ENCODE measurements at regions not wholly inside any gene's neighbourhood (a gene's known extent, or its start where the extent isn't known, plus 50 kb on each side); places are given as distances from the start of the nearest gene placed in this dataset.

GRCh38 chr16:86707171-86707570 is 128.8 kb downstream of the FOXL1 start:
- no peak for DNase-seq (ENCODE audit: low read depth)
- H3K36me3 ChIP-seq (ENCODE audit: insufficient read depth, low read length): no peaks in the 10 kb centered on the region
- no peak for TF ChIP-seq CTCF (IDR thresholded peaks at IDR 0.05; ENCODE audit: insufficient read depth, low read depth, low read length)
- no peak for TF ChIP-seq EZH2 (IDR thresholded peaks at IDR 0.05; ENCODE audit: insufficient read depth, low read length)
- peaks cover 6% of the 10 kb centered on the region for H3K27me3 ChIP-seq (ENCODE audit: insufficient read depth, low read length)
- H3K4me3 Mint-ChIP-seq (ENCODE audit: unreplicated experiment): no peak overlapping the region
- H3K4me2 ChIP-seq (ENCODE audit: low read length): no peak overlapping the region
- H3K9ac ChIP-seq (ENCODE audit: low read length): no peak overlapping the region
- no peaks in the 10 kb centered on the region for H3K9me3 ChIP-seq (ENCODE audit: insufficient read depth, low read depth, low read length)
- H3K79me2 ChIP-seq (ENCODE audit: insufficient read depth, low read length): no peaks in the 10 kb centered on the region
- no peak for FAIRE-seq
- peaks cover 23% of the 10 kb centered on the region for H3K9me3 Mint-ChIP-seq (ENCODE audit: unreplicated experiment)
- peaks cover 27% of the 10 kb centered on the region for H3K27me3 Mint-ChIP-seq (ENCODE audit: low read depth, unreplicated experiment)
- no peak overlapping the region for H3K27ac Mint-ChIP-seq (ENCODE audit: unreplicated experiment)
- no peaks in the 10 kb centered on the region for H3K36me3 Mint-ChIP-seq (ENCODE audit: low read depth, unreplicated experiment)
- no peaks in the 10 kb centered on the region for H4K20me1 ChIP-seq (ENCODE audit: insufficient read depth, low read length)
- H3K4me1 Mint-ChIP-seq (ENCODE audit: low read depth, unreplicated experiment): no peaks in the 10 kb centered on the region
- H3K4me3 ChIP-seq (ENCODE audit: insufficient read depth, low read depth, low read length): no peak overlapping the region
- no peak overlapping the region for H2AFZ ChIP-seq (ENCODE audit: low read depth, low read length)
- H3K4me1 ChIP-seq (ENCODE audit: insufficient read depth, low read length): no peaks in the 10 kb centered on the region
- no peak overlapping the region for H3K27ac ChIP-seq (ENCODE audit: low read depth, low read length)

GRCh38 chr16:86707581-86707980 is 129.2 kb downstream of the FOXL1 start:
- H4K20me1 ChIP-seq (ENCODE audit: insufficient read depth, low read length): no peaks in the 10 kb centered on the region
- no peak overlapping the region for H3K9ac ChIP-seq (ENCODE audit: low read length)
- H3K79me2 ChIP-seq (ENCODE audit: insufficient read depth, low read length): no peaks in the 10 kb centered on the region
- H3K4me2 ChIP-seq (ENCODE audit: low read length): no peak overlapping the region
- H3K27me3 ChIP-seq (ENCODE audit: insufficient read depth, low read length): peaks cover 6% of the 10 kb centered on the region
- DNase-seq (ENCODE audit: low read depth): no peak
- H3K27ac ChIP-seq (ENCODE audit: low read depth, low read length): no peak overlapping the region
- H3K9me3 Mint-ChIP-seq (ENCODE audit: unreplicated experiment): peaks cover 23% of the 10 kb centered on the region
- H3K4me3 Mint-ChIP-seq (ENCODE audit: unreplicated experiment): no peak overlapping the region
- H3K4me1 Mint-ChIP-seq (ENCODE audit: low read depth, unreplicated experiment): no peaks in the 10 kb centered on the region
- H3K4me3 ChIP-seq (ENCODE audit: insufficient read depth, low read depth, low read length): no peak overlapping the region
- H3K36me3 Mint-ChIP-seq (ENCODE audit: low read depth, unreplicated experiment): no peaks in the 10 kb centered on the region
- H3K9me3 ChIP-seq (ENCODE audit: insufficient read depth, low read depth, low read length): no peaks in the 10 kb centered on the region
- FAIRE-seq: no peak
- no peak overlapping the region for H2AFZ ChIP-seq (ENCODE audit: low read depth, low read length)
- no peaks in the 10 kb centered on the region for H3K36me3 ChIP-seq (ENCODE audit: insufficient read depth, low read length)
- no peak overlapping the region for H3K27ac Mint-ChIP-seq (ENCODE audit: unreplicated experiment)
- TF ChIP-seq EZH2 (IDR thresholded peaks at IDR 0.05; ENCODE audit: insufficient read depth, low read length) (no peak), CTCF (IDR thresholded peaks at IDR 0.05; ENCODE audit: insufficient read depth, low read depth, low read length) (no peak)
- H3K4me1 ChIP-seq (ENCODE audit: insufficient read depth, low read length): no peaks in the 10 kb centered on the region
- peaks cover 27% of the 10 kb centered on the region for H3K27me3 Mint-ChIP-seq (ENCODE audit: low read depth, unreplicated experiment)

GRCh38 chr16:86708431-86708830 is 130.1 kb downstream of the FOXL1 start:
- Histone ChIP-seq H3K9me3 (ENCODE audit: insufficient read depth, low read depth, low read length) (no peaks in the 10 kb centered on the region), H3K9ac (ENCODE audit: low read length) (no peak overlapping the region), H4K20me1 (ENCODE audit: insufficient read depth, low read length) (no peaks in the 10 kb centered on the region), H3K4me3 (ENCODE audit: insufficient read depth, low read depth, low read length) (no peak overlapping the region), H3K79me2 (ENCODE audit: insufficient read depth, low read length) (no peaks in the 10 kb centered on the region), H3K27ac (ENCODE audit: low read depth, low read length) (no peak overlapping the region), H3K4me1 (ENCODE audit: insufficient read depth, low read length) (no peaks in the 10 kb centered on the region), H3K27me3 (ENCODE audit: insufficient read depth, low read length) (peaks cover 6% of the 10 kb centered on the region), H3K4me2 (ENCODE audit: low read length) (no peak overlapping the region), H2AFZ (ENCODE audit: low read depth, low read length) (no peak overlapping the region), H3K36me3 (ENCODE audit: insufficient read depth, low read length) (no peaks in the 10 kb centered on the region)
- H3K9me3 Mint-ChIP-seq (ENCODE audit: unreplicated experiment): peaks cover 25% of the 10 kb centered on the region
- H3K27me3 Mint-ChIP-seq (ENCODE audit: low read depth, unreplicated experiment): peaks cover 27% of the 10 kb centered on the region
- FAIRE-seq: no peak
- no peak for DNase-seq (ENCODE audit: low read depth)
- no peaks in the 10 kb centered on the region for H3K4me1 Mint-ChIP-seq (ENCODE audit: low read depth, unreplicated experiment)
- no peaks in the 10 kb centered on the region for H3K36me3 Mint-ChIP-seq (ENCODE audit: low read depth, unreplicated experiment)
- H3K4me3 Mint-ChIP-seq (ENCODE audit: unreplicated experiment): no peak overlapping the region
- TF ChIP-seq CTCF (IDR thresholded peaks at IDR 0.05; ENCODE audit: insufficient read depth, low read depth, low read length): no peak
- no peak for TF ChIP-seq EZH2 (IDR thresholded peaks at IDR 0.05; ENCODE audit: insufficient read depth, low read length)
- H3K27ac Mint-ChIP-seq (ENCODE audit: unreplicated experiment): no peak overlapping the region

Measured in astrocyte (in vitro differentiated cells and primary cell).